ENCODE measurements at regions not wholly inside any gene's neighbourhood (a gene's known extent, or its start where the extent isn't known, plus 50 kb on each side); places are given as distances from the start of the nearest gene placed in this dataset.

DNA sequence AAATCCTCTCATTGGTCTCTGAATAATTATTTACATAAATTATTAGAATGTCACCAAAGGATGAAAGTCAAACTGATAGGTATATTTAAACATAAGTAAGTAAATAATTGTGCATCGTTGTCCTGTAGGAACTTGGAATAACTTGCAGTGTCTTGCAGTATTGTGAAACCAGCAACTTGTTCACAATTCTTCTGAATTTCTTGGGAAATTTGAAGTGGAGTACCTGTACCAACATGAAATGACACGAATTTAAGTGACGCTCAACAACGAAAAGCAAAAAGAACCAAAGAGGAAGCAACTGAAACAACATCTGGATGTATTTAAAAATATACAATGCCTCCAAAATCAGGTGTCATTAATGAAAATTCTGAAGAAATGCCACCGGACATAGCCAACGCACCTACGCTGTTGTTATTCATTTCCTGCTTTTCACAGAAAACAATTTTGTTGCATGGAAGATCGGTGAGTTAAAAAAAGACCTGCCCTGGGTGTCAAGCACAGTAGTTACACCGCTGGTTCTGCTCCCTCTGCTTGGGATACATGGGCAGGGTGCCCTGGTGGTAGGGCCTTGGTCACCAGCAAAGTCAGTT lies 112.5 kb downstream of the RPLP1 start:
- TF ChIP-seq, protein P1, sequence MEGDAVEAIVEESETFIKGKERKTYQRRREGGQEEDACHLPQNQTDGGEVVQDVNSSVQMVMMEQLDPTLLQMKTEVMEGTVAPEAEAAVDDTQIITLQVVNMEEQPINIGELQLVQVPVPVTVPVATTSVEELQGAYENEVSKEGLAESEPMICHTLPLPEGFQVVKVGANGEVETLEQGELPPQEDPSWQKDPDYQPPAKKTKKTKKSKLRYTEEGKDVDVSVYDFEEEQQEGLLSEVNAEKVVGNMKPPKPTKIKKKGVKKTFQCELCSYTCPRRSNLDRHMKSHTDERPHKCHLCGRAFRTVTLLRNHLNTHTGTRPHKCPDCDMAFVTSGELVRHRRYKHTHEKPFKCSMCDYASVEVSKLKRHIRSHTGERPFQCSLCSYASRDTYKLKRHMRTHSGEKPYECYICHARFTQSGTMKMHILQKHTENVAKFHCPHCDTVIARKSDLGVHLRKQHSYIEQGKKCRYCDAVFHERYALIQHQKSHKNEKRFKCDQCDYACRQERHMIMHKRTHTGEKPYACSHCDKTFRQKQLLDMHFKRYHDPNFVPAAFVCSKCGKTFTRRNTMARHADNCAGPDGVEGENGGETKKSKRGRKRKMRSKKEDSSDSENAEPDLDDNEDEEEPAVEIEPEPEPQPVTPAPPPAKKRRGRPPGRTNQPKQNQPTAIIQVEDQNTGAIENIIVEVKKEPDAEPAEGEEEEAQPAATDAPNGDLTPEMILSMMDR (IDR thresholded peaks at IDR 0.05) = no peak
- TF ChIP-seq TCF7 (CRISPR knock-in tag; IDR thresholded peaks at IDR 0.05; ENCODE audit: low read depth) (no peak), MXD4 (CRISPR knock-in tag; IDR thresholded peaks at IDR 0.05; ENCODE audit: borderline replicate concordance) (no peak), ZNF263 (CRISPR knock-in tag; IDR thresholded peaks at IDR 0.05; ENCODE audit: low read depth) (no peak), NR1H2 (CRISPR knock-in tag; IDR thresholded peaks at IDR 0.05) (no peak), NFE2L1 (CRISPR knock-in tag; IDR thresholded peaks at IDR 0.05) (no peak)
- TF ChIP-seq, protein P2, sequence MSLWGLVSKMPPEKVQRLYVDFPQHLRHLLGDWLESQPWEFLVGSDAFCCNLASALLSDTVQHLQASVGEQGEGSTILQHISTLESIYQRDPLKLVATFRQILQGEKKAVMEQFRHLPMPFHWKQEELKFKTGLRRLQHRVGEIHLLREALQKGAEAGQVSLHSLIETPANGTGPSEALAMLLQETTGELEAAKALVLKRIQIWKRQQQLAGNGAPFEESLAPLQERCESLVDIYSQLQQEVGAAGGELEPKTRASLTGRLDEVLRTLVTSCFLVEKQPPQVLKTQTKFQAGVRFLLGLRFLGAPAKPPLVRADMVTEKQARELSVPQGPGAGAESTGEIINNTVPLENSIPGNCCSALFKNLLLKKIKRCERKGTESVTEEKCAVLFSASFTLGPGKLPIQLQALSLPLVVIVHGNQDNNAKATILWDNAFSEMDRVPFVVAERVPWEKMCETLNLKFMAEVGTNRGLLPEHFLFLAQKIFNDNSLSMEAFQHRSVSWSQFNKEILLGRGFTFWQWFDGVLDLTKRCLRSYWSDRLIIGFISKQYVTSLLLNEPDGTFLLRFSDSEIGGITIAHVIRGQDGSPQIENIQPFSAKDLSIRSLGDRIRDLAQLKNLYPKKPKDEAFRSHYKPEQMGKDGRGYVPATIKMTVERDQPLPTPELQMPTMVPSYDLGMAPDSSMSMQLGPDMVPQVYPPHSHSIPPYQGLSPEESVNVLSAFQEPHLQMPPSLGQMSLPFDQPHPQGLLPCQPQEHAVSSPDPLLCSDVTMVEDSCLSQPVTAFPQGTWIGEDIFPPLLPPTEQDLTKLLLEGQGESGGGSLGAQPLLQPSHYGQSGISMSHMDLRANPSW (CRISPR knock-in tag; conservative IDR thresholded peaks at IDR 0.05; ENCODE audit: low read depth) = no peak
- TF ChIP-seq, protein P3, sequence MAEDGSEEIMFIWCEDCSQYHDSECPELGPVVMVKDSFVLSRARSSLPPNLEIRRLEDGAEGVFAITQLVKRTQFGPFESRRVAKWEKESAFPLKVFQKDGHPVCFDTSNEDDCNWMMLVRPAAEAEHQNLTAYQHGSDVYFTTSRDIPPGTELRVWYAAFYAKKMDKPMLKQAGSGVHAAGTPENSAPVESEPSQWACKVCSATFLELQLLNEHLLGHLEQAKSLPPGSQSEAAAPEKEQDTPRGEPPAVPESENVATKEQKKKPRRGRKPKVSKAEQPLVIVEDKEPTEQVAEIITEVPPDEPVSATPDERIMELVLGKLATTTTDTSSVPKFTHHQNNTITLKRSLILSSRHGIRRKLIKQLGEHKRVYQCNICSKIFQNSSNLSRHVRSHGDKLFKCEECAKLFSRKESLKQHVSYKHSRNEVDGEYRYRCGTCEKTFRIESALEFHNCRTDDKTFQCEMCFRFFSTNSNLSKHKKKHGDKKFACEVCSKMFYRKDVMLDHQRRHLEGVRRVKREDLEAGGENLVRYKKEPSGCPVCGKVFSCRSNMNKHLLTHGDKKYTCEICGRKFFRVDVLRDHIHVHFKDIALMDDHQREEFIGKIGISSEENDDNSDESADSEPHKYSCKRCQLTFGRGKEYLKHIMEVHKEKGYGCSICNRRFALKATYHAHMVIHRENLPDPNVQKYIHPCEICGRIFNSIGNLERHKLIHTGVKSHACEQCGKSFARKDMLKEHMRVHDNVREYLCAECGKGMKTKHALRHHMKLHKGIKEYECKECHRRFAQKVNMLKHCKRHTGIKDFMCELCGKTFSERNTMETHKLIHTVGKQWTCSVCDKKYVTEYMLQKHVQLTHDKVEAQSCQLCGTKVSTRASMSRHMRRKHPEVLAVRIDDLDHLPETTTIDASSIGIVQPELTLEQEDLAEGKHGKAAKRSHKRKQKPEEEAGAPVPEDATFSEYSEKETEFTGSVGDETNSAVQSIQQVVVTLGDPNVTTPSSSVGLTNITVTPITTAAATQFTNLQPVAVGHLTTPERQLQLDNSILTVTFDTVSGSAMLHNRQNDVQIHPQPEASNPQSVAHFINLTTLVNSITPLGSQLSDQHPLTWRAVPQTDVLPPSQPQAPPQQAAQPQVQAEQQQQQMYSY (CRISPR knock-in tag; IDR thresholded peaks at IDR 0.05) = no peak
- TF ChIP-seq, protein P4, sequence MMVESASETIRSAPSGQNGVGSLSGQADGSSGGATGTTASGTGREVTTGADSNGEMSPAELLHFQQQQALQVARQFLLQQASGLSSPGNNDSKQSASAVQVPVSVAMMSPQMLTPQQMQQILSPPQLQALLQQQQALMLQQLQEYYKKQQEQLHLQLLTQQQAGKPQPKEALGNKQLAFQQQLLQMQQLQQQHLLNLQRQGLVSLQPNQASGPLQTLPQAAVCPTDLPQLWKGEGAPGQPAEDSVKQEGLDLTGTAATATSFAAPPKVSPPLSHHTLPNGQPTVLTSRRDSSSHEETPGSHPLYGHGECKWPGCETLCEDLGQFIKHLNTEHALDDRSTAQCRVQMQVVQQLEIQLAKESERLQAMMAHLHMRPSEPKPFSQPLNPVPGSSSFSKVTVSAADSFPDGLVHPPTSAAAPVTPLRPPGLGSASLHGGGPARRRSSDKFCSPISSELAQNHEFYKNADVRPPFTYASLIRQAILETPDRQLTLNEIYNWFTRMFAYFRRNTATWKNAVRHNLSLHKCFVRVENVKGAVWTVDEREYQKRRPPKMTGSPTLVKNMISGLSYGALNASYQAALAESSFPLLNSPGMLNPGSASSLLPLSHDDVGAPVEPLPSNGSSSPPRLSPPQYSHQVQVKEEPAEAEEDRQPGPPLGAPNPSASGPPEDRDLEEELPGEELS (CRISPR knock-in tag; IDR thresholded peaks at IDR 0.05) = no peak
- TF ChIP-seq, protein P5, sequence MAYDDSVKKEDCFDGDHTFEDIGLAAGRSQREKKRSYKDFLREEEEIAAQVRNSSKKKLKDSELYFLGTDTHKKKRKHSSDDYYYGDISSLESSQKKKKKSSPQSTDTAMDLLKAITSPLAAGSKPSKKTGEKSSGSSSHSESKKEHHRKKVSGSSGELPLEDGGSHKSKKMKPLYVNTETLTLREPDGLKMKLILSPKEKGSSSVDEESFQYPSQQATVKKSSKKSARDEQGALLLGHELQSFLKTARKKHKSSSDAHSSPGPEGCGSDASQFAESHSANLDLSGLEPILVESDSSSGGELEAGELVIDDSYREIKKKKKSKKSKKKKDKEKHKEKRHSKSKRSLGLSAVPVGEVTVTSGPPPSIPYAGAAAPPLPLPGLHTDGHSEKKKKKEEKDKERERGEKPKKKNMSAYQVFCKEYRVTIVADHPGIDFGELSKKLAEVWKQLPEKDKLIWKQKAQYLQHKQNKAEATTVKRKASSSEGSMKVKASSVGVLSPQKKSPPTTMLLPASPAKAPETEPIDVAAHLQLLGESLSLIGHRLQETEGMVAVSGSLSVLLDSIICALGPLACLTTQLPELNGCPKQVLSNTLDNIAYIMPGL (CRISPR knock-in tag; IDR thresholded peaks at IDR 0.05) = no peak

All from WTC11 (cell line).